Vagina (tissue), 2 donors: ENCODE measurements at regions not wholly inside any gene's neighbourhood (a gene's known extent, or its start where the extent isn't known, plus 50 kb on each side); places are given as distances from the start of the nearest gene placed in this dataset.

Experiments
- CTCF ChIP-seq, 3 experiments: fragments of 450-650 bp in 2 of 3; fragments of 200-600 bp in 1 of 3; sonication (generic) in 1 of 3; IDR thresholded peaks; one replicate each; pipeline ENCODE4 v1.5.1; 2017 to 2019; ENCODE audit warnings: antibody characterized with exemption in 3 of 3, mild to moderate bottlenecking in 2 of 3, moderate library complexity in 2 of 3
- POLR2AphosphoS5 ChIP-seq, 2 donors: sonication (generic); formaldehyde crosslinking; IDR thresholded peaks; one replicate each; pipeline ENCODE4 v1.9.0; 2017; ENCODE audit warnings: antibody characterized with exemption in 2 of 2, mild to moderate bottlenecking in 2 of 2, low read depth in 1 of 2; ENCODE audit not compliant: insufficient read depth in 1 of 2

GRCh38 chr5:91937121-91937520 is 554.0 kb upstream of the ARRDC3 start:
- TF ChIP-seq POLR2AphosphoS5 (IDR thresholded peaks at IDR 0.05; ENCODE audit: insufficient read depth in 1 of 2, low read depth in 1 of 2) (no peak), CTCF (IDR thresholded peaks at IDR 0.05) (no peak)
